ENCODE measurements at regions not wholly inside any gene's neighbourhood (a gene's known extent, or its start where the extent isn't known, plus 50 kb on each side); places are given as distances from the start of the nearest gene placed in this dataset.

DNA sequence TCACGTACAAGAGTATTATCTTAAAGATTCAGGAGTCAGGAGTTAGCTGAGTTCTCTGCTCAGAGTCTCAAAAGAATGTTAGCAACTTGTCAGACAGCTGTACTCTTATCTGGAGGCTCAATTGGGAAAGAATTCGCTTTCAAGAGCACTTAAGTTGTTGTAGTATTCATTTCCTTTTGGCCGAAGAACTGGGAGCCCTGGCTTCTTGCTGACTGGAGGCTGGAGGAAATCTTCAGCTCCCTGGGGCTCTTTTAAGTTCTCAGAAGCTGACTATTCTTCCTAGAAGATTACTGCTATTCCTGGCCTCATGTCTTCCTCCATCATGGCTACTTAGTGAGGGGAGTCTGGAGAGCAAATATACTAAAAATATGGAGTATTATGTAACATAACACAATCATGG, 587.2 kb downstream of the EPHA5 start:
- DNase-seq (ENCODE audit: low read depth in 1 of 2, low spot score in 1 of 2): no peak
- H3K27ac ChIP-seq (replicated peaks): no peak overlapping the region
- TF ChIP-seq POLR2AphosphoS5 (IDR thresholded peaks at IDR 0.05; ENCODE audit: low read depth) (no peak), GABPA (IDR thresholded peaks at IDR 0.05; ENCODE audit: low read depth) (no peak), CTCF (IDR thresholded peaks at IDR 0.05; ENCODE audit: insufficient read depth, low read length) (no peak), REST (IDR thresholded peaks at IDR 0.05; ENCODE audit: insufficient replicate concordance, low read depth) (no peak), SPI1 (IDR thresholded peaks at IDR 0.05; ENCODE audit: borderline replicate concordance, low read depth) (no peak)
- H3K4me3 ChIP-seq (replicated peaks; ENCODE audit: insufficient read depth, low read length): no peak overlapping the region
- H3K27me3 ChIP-seq (ENCODE audit: insufficient read depth, poor library complexity, severe bottlenecking): no peaks in the 10 kb centered on the region

- H3K27ac ChIP-seq (replicated peaks): no peak overlapping the region
- no peak for DNase-seq (ENCODE audit: low read depth in 1 of 2, low spot score in 1 of 2)
- no peak overlapping the region for H3K4me3 ChIP-seq (replicated peaks; ENCODE audit: insufficient read depth, low read length)
- H3K27me3 ChIP-seq (ENCODE audit: insufficient read depth, poor library complexity, severe bottlenecking): no peaks in the 10 kb centered on the region
- TF ChIP-seq REST (IDR thresholded peaks at IDR 0.05; ENCODE audit: insufficient replicate concordance, low read depth): no peak
- TF ChIP-seq POLR2AphosphoS5 (IDR thresholded peaks at IDR 0.05; ENCODE audit: low read depth): no peak
- no peak for TF ChIP-seq CTCF (IDR thresholded peaks at IDR 0.05; ENCODE audit: insufficient read depth, low read length)
- no peak for TF ChIP-seq GABPA (IDR thresholded peaks at IDR 0.05; ENCODE audit: low read depth)
- no peak for TF ChIP-seq SPI1 (IDR thresholded peaks at IDR 0.05; ENCODE audit: borderline replicate concordance, low read depth)
Measured at GRCh38 chr4:65071564-65071963, 598.7 kb downstream of the EPHA5 start.

DNA sequence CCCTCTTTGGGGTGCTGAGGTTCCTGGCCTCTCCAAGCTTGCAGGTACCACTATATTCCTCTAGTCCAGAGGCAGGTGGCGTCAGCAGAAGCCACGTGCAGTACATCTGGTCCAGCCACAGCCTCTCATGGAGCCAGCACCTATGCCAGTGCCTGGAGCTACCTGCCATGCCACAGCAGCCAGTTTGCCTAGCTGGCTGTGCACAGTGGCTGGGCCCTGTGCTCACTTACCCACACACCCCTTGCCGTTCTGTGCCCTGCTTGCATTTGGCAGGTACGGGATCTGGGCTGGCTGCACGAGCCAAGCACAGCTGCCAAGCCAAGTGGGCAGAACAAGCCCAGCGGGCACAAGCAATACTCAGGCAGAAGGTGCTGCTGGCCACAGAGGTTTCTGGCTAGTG, 601.1 kb downstream of the EPHA5 start:
- Histone ChIP-seq H3K27ac (replicated peaks) (no peak overlapping the region), H3K27me3 (ENCODE audit: insufficient read depth, poor library complexity, severe bottlenecking) (no peaks in the 10 kb centered on the region), H3K4me3 (replicated peaks; ENCODE audit: insufficient read depth, low read length) (no peak overlapping the region)
- DNase-seq (ENCODE audit: low read depth in 1 of 2, low spot score in 1 of 2): no peak
- no peak for TF ChIP-seq CTCF (IDR thresholded peaks at IDR 0.05; ENCODE audit: insufficient read depth, low read length)

DNA sequence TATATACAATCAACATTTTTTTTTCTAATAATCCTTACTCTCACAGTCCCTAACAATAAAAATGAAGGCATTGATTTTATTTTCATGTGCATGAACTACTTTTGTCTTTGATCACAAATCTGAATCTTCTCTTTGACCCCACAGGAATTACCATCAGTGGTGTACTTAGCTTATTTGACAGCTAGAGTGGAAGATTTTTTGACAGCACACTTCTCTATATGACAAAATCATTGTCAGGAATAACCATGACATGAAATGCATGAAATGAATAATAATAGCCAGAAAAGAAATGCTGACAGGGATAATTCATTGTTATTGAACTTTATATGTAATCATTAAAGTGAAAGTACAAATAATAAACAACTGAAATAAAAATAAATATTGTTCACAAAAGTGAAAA, 604.2 kb downstream of the EPHA5 start:
- no peaks in the 10 kb centered on the region for H3K27me3 ChIP-seq (ENCODE audit: insufficient read depth, poor library complexity, severe bottlenecking)
- DNase-seq (ENCODE audit: low read depth in 1 of 2, low spot score in 1 of 2): no peak
- H3K4me3 ChIP-seq (replicated peaks; ENCODE audit: insufficient read depth, low read length): no peak overlapping the region
- TF ChIP-seq SPI1 (IDR thresholded peaks at IDR 0.05; ENCODE audit: borderline replicate concordance, low read depth) (no peak), CTCF (IDR thresholded peaks at IDR 0.05; ENCODE audit: insufficient read depth, low read length) (no peak)
- H3K27ac ChIP-seq (replicated peaks): no peak overlapping the region
